Mesothelial cell of epicardium (in vitro differentiated cells): ENCODE measurements at regions not wholly inside any gene's neighbourhood (a gene's known extent, or its start where the extent isn't known, plus 50 kb on each side); places are given as distances from the start of the nearest gene placed in this dataset.

ENCODE experiments used
- DNase-seq, 2 experiments: peaks; one replicate each; pipeline ENCODE4 v3.0.0; 2021; ENCODE audit warnings: low spot score in 2 of 2; ENCODE audit not compliant: unreplicated experiment in 2 of 2
- H3K27ac Mint-ChIP-seq: 2 replicates; pipeline ENCODE4 v1.8.0; 2021; ENCODE audit warnings: mixed read lengths
- H3K27me3 Mint-ChIP-seq: 2 replicates; pipeline ENCODE4 v1.8.0; 2021; ENCODE audit warnings: low read depth, mixed read lengths
- H3K36me3 Mint-ChIP-seq: 2 replicates; pipeline ENCODE4 v1.8.0; 2021; ENCODE audit warnings: mixed read lengths
- H3K4me1 Mint-ChIP-seq: 2 replicates; pipeline ENCODE4 v1.8.0; 2021; ENCODE audit warnings: mixed read lengths
- H3K4me3 Mint-ChIP-seq: 2 replicates; pipeline ENCODE4 v1.8.0; 2021; ENCODE audit warnings: mild to moderate bottlenecking, moderate library complexity, mixed read lengths
- H3K9me3 Mint-ChIP-seq: 2 replicates; pipeline ENCODE4 v1.8.0; 2021; ENCODE audit warnings: mixed read lengths
- TF ChIP-seq, protein P1 (sequence below): fragments of 200-600 bp; sonication (generic); IDR thresholded peaks from one replicate; pipeline ENCODE4 v1.5.0; 2021; ENCODE audit warnings: antibody characterized with exemption; ENCODE audit not compliant: unreplicated experiment

- TF ChIP-seq, protein P1, sequence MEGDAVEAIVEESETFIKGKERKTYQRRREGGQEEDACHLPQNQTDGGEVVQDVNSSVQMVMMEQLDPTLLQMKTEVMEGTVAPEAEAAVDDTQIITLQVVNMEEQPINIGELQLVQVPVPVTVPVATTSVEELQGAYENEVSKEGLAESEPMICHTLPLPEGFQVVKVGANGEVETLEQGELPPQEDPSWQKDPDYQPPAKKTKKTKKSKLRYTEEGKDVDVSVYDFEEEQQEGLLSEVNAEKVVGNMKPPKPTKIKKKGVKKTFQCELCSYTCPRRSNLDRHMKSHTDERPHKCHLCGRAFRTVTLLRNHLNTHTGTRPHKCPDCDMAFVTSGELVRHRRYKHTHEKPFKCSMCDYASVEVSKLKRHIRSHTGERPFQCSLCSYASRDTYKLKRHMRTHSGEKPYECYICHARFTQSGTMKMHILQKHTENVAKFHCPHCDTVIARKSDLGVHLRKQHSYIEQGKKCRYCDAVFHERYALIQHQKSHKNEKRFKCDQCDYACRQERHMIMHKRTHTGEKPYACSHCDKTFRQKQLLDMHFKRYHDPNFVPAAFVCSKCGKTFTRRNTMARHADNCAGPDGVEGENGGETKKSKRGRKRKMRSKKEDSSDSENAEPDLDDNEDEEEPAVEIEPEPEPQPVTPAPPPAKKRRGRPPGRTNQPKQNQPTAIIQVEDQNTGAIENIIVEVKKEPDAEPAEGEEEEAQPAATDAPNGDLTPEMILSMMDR: no peak
- no peaks in the 10 kb centered on the region for H3K9me3 Mint-ChIP-seq
- no peaks in the 10 kb centered on the region for H3K36me3 Mint-ChIP-seq
- H3K4me1 Mint-ChIP-seq: peaks cover 24% of the 10 kb centered on the region
- DNase-seq: no peak
- peak overlapping the region; percentile 3 for H3K27ac Mint-ChIP-seq
- no peaks in the 10 kb centered on the region for H3K27me3 Mint-ChIP-seq
- H3K4me3 Mint-ChIP-seq: no peak overlapping the region
Observed at GRCh38 chr3:117622171-117622841, 912.7 kb downstream of the TUSC7 start.

GRCh38 chr3:117624424-117624823 lies 914.8 kb downstream of the TUSC7 start:
- H3K27me3 Mint-ChIP-seq: no peaks in the 10 kb centered on the region
- TF ChIP-seq, protein P1: no peak
- H3K4me1 Mint-ChIP-seq: peaks cover 37% of the 10 kb centered on the region
- H3K4me3 Mint-ChIP-seq: no peak overlapping the region
- no peaks in the 10 kb centered on the region for H3K36me3 Mint-ChIP-seq
- no peak for DNase-seq
- H3K9me3 Mint-ChIP-seq: no peaks in the 10 kb centered on the region
- no peak overlapping the region for H3K27ac Mint-ChIP-seq

DNA sequence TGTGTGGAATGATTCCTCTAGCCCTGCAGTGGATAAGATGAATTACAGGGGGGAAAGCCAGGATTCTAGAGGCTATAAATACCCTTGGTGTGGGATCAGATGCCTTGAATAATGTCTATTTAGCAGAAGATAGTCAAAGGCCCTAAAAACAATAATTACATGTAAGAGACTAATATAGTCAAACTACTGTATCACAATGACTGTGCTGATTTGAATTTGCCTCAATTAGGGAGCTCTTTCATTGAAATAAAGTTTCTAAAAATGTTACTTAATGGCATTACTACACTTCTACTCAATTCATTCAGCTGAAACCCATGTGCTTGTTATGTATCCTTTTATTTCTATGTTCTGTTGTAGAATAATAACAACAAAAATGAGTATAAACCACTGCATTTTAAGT lies 915.6 kb downstream of the TUSC7 start:
- no peak overlapping the region for H3K27ac Mint-ChIP-seq
- no peaks in the 10 kb centered on the region for H3K27me3 Mint-ChIP-seq
- H3K9me3 Mint-ChIP-seq: no peaks in the 10 kb centered on the region
- DNase-seq: no peak
- H3K4me3 Mint-ChIP-seq: no peak overlapping the region
- peaks cover 42% of the 10 kb centered on the region for H3K4me1 Mint-ChIP-seq
- no peaks in the 10 kb centered on the region for H3K36me3 Mint-ChIP-seq
- TF ChIP-seq, protein P1: no peak

GRCh38 chr3:117626577-117626976 lies 917.0 kb downstream of the TUSC7 start:
- DNase-seq: no peak
- TF ChIP-seq, protein P1: no peak
- Mint-ChIP-seq H3K36me3 (no peaks in the 10 kb centered on the region), H3K9me3 (no peaks in the 10 kb centered on the region), H3K4me3 (no peak overlapping the region), H3K4me1 (peaks cover 52% of the 10 kb centered on the region), H3K27me3 (no peaks in the 10 kb centered on the region), H3K27ac (no peak overlapping the region)

- Mint-ChIP-seq H3K4me3 (no peak overlapping the region), H3K9me3 (no peaks in the 10 kb centered on the region), H3K27me3 (no peaks in the 10 kb centered on the region), H3K36me3 (no peaks in the 10 kb centered on the region), H3K4me1 (peaks cover 58% of the 10 kb centered on the region), H3K27ac (peak overlapping the region; percentile 95)
- TF ChIP-seq, protein P1: no peak
- DNase-seq: peak in 1 of 2 experiments; percentile 44
Observed at GRCh38 chr3:117628823-117629291, 919.3 kb downstream of the TUSC7 start.
